ENCODE measurements at regions not wholly inside any gene's neighbourhood (a gene's known extent, or its start where the extent isn't known, plus 50 kb on each side); places are given as distances from the start of the nearest gene placed in this dataset.

GRCh38 chr2:221068123-221068522 is 504.0 kb downstream of the EPHA4 start (continued):
- TF ChIP-seq ZNF512 (tag; IDR thresholded peaks at IDR 0.05) (no peak), ZNF280B (CRISPR knock-in tag; IDR thresholded peaks at IDR 0.05) (no peak)

GRCh38 chr2:221070106-221070505 is 502.0 kb downstream of the EPHA4 start:
- no peaks in the 10 kb centered on the region for H3K79me2 ChIP-seq (ENCODE audit: control insufficient read depth, insufficient read depth, low read length)
- no TSS peak for BruUV-seq (replicated peaks)
- no peak overlapping the region for H3K9ac ChIP-seq (ENCODE audit: insufficient read depth in 1 of 2, low read depth in 2 of 2, low read length in 2 of 2)
- H3K4me2 ChIP-seq (ENCODE audit: insufficient read depth, low read length) = no peak overlapping the region
- H3K9me1 ChIP-seq (ENCODE audit: control insufficient read depth, insufficient read depth, low read length) = no peaks in the 10 kb centered on the region
- no peak overlapping the region for H2AFZ ChIP-seq (ENCODE audit: low read depth, low read length)
- no peaks in the 10 kb centered on the region for H3K9me3 ChIP-seq (replicated peaks; ENCODE audit: control insufficient read depth, insufficient read depth, low read depth, low read length)
- no peak overlapping the region for H3K4me3 ChIP-seq
- in situ Hi-C loops (cut with MboI) = no loop called here
- CTCF ChIA-PET (ENCODE audit: low intra/inter-chr PET ratio) = no interaction called here
- 0% methylated on average over 1 of the region's 1 CpG for WGBS (ENCODE audit: insufficient coverage, low coverage, missing lambda C conversion rate)
- no peaks in the 10 kb centered on the region for H4K20me1 ChIP-seq (replicated peaks; ENCODE audit: control insufficient read depth, insufficient read depth, low read length)
- no peaks in the 10 kb centered on the region for H3K27me3 ChIP-seq (ENCODE audit: control insufficient read depth in 2 of 2, insufficient read depth in 2 of 2, low read length in 2 of 2)
- ATAC-seq = no peak
- POLR2A ChIA-PET = no interaction called here
- no peak for DNase-seq (ENCODE audit: extremely low read depth in 1 of 4, low spot score in 3 of 4)
- no peak for FAIRE-seq
- no peaks in the 10 kb centered on the region for H3K4me1 ChIP-seq (replicated peaks in 1 of 2; ENCODE audit: control insufficient read depth in 2 of 2, insufficient read depth in 2 of 2, low read length in 2 of 2)
- intact Hi-C loops (cut with micrococcal nuclease) = no loop called here
- H3K27ac ChIP-seq (ENCODE audit: extremely low read depth, low read depth, low read length) = no peak overlapping the region
- no peaks in the 10 kb centered on the region for H3K36me3 ChIP-seq (ENCODE audit: control insufficient read depth, insufficient read depth, low read length)
- TF ChIP-seq ZBTB17 (CRISPR knock-in tag; IDR thresholded peaks at IDR 0.05) (no peak), ZNF239 (CRISPR knock-in tag; IDR thresholded peaks at IDR 0.05) (no peak), E2F3 (CRISPR knock-in tag; IDR thresholded peaks at IDR 0.05) (no peak), SP2 (IDR thresholded peaks at IDR 0.05; ENCODE audit: extremely low read depth, low read depth, low read length, poor library complexity, severe bottlenecking) (no peak), SMC3 (conservative IDR thresholded peaks at IDR 0.05; ENCODE audit: insufficient read depth, low read depth, low read length) (no peak), ASH1L (IDR thresholded peaks at IDR 0.05; ENCODE audit: borderline replicate concordance, low read depth, partially characterized antibody) (no peak), ZNF780A (CRISPR knock-in tag; IDR thresholded peaks at IDR 0.05) (no peak), TBL1XR1 (IDR thresholded peaks at IDR 0.05; ENCODE audit: low read length in 2 of 2) (no peak), ZFPM2 (CRISPR knock-in tag; IDR thresholded peaks at IDR 0.05) (no peak), ZNF197 (CRISPR knock-in tag; IDR thresholded peaks at IDR 0.05; ENCODE audit: low read depth) (no peak), CREB5 (CRISPR knock-in tag; IDR thresholded peaks at IDR 0.05) (no peak), ATF1 (CRISPR knock-in tag; IDR thresholded peaks at IDR 0.05) (no peak), ATF1 (tag; IDR thresholded peaks at IDR 0.05) (no peak), GABPA (tag; conservative IDR thresholded peaks at IDR 0.05; ENCODE audit: low read depth) (no peak), DDX20 (tag; IDR thresholded peaks at IDR 0.05; ENCODE audit: low read depth) (no peak)

Measured in K562 (cell line).